Jurkat, Clone E6-1 (cell line): ENCODE measurements at regions not wholly inside any gene's neighbourhood (a gene's known extent, or its start where the extent isn't known, plus 50 kb on each side); places are given as distances from the start of the nearest gene placed in this dataset.
"Not testable (repeated sequence)": the region's sequence is repeated elsewhere in the genome, so short reads cannot be mapped to it uniquely, and the experiment has no call there.

Experiments used
- DNase-seq: peaks from one replicate; pipeline ENCODE4 v3.0.0-alpha.2; 2011; ENCODE audit warnings: low read depth, low spot score
- H3K4me3 ChIP-seq: 2 replicates; pipeline ENCODE4 v1.5.1; 2011; ENCODE audit warnings: mild to moderate bottlenecking, low read length, control low read depth, moderate library complexity

DNA sequence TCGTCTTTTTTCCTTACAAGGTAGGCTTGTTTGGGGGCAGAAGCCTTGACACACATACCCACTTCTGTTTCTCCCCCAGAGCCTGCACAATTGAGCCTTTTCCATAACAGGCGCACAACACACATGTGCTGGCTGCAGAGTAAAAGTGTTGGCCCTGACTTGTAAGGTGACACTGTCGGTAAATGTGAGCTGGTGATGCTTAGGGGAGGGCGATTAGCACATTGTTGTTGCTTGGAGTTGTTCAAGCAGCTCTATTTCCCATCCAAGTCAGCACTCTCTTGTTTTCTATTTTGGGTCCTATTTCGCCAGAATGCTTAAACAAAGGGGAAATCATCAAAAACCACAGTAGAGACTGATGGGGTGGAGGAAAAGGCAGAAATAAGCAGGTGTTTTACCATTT lies 51.9 kb upstream of the PTPRJ start:
- no peak for DNase-seq
- no peak overlapping the region for H3K4me3 ChIP-seq

DNA sequence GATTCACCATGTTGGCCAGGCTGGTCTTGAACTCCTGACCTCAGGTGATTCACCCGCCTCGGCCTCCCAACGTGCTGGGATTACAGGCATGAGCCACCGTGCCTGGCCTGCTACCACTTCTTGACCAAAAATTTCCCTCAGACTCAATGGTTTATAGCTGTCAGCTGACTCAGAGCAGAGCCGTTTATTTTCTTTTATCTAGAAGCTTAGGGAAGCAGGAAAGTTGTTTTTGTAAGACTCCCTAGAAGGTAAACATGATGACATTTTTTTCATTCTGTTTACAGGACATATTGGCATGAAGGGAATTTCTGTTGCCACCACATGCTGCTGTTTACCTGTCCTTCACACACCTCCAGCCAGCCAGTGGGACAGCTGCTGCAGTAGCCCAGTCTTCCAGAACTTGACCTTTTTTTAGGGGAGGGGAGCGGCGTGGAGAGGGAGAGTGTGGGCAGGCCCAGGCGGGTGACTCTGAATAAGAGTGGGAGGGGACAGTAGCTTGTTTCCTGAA lies 56.1 kb upstream of the PTPRJ start:
- DNase-seq: no peak
- H3K4me3 ChIP-seq: no peak overlapping the region

DNA sequence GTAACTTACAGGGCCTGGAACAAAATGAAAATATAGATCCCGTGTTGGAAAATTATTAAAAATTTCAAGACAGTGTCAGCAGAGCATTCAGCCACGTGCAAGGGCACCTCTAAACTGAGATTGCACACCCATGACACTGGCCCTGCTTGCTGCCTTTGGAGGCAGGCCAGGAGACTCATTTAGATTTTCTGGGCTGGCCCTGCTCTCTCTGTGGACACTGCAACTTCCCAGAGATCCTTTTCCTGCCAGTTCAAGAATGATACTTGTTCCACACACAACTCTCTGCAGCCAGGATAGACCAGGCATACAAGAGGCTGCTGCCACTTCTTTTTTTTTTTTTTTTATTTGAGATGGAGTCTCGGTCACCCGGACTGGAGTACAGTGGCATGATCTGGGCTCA lies 56.7 kb upstream of the PTPRJ start:
- no peak for DNase-seq

GRCh38 chr11:47921080-47921555 lies 59.2 kb upstream of the PTPRJ start:
- not testable (repeated sequence) for DNase-seq, H3K4me3 ChIP-seq

More for the DNA sequence above, 56.7 kb upstream of the PTPRJ start:
- no peak overlapping the region for H3K4me3 ChIP-seq

DNA sequence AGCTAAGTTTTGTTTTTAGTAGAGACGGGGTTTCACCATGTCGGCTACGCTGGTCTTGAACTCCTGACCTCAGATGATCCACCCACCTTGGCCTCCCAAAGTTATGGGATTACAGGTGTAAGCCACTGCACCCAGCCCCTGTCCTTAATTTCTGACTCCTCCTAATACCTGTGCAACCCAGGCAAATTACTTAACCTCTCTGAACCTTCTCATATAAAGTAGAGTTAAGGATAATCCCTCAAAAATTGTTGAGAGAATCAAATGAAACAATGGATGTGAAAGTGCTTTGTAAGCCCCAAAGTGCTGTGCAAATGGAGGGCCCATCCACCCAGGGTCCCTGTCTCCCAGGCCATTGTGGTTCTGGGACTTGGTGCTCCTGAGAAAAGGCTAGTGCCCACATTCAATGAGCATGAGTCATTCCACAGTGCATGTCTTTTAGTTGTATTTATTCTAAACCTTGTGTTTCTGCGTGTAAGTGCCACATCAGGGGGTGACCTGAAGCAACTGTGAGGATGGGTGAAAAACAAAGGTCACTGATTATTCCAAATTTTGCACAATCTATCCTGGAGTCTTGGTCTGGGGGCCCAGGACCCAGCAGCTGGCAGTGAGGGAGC lies 61.4 kb upstream of the PTPRJ start:
- no peak for DNase-seq
- no peak overlapping the region for H3K4me3 ChIP-seq

- no peak for DNase-seq
- H3K4me3 ChIP-seq: peak overlapping the region; percentile 9
These were observed 62.0 kb upstream of the PTPRJ start for GRCh38 chr11:47918370-47918690.

DNA sequence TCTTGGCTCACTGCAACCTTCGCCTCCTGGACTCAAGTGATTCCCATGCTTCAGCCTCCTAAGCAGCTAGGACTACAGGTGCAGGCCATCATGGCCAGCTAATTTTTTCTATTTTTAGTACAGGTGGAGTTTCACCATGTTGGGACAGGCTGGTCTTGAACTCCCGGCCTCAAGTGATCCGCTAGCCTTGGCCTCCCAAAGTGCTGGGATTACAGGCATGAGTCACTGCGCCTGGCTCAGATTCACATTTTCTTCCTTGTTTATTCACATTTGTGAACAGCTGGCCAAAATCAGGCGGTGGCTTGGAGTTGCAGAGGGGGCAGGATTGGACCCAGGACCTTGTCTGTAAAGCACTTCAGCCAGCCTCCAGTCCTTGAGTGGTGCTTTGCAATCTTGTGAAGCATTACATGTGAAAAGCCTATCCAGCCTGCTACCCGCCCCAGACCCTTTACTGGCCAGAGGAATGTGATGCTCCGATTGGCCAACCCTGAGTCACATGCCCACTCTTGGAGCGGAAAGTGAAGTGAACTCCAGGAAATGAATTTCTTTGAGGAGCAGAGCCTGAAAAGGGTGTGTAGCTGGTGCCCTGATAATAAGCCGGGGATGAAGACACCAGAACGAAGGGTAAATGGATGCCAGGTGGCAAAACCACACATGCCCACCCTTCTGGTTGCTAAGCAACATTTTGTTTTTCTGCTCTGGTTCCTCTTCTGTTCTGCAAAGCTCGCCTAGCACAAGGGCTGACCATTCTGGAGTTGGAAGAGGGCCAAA lies 62.6 kb upstream of the PTPRJ start:
- peak overlapping the region; percentile 9 for H3K4me3 ChIP-seq
- DNase-seq: peak; percentile 84

DNA sequence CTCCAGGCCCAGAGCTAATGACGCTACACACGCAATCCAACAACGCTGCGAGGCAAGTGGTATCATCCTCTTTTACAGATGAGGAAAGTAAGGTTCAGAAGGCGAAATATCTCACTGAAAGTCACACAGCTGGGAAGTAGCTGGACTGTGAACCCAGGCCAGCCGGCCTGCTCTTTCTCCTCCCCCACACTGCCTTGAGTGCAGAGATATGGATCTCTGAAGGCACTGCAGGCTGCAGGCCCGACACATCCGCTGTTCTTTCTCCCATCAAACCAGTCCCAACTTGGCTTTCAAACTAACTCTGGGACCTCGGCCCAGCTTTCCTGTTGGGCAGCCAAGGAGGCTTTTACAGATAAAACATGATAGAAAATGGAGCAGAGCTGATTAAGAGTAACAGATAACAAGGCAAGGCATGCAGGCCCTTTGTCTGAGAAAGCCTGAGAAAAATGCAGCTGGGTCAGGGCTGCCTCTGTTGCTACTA lies 64.0 kb upstream of the PTPRJ start:
- DNase-seq: no peak
- H3K4me3 ChIP-seq: no peak overlapping the region

- no peak overlapping the region for H3K4me3 ChIP-seq
- no peak for DNase-seq
These were observed 64.6 kb upstream of the PTPRJ start for GRCh38 chr11:47915783-47916182.

- H3K4me3 ChIP-seq: no peak overlapping the region
- no peak for DNase-seq
These were observed 65.0 kb upstream of the PTPRJ start for GRCh38 chr11:47915374-47915773.

DNA sequence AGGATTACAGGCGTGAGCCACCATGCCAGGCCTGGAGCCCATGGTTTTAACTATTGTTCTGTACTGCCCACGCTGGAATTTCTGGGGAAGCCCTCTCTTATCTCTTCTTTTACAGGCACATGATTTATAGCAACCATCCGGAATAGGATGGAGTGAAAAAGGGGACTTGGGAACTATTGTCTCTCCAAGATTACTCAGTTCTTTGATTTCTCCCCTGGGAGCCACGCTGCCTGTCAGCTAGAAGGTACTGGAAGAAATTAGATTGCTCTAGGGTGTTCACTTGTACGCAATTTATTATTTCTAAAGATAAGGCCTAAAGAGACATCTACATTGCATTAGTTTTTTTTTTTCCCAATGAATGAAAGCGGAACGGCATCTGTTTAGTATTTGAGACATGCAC lies 65.6 kb upstream of the PTPRJ start:
- no peak for DNase-seq
- H3K4me3 ChIP-seq: no peak overlapping the region

- no peak overlapping the region for H3K4me3 ChIP-seq
- no peak for DNase-seq
These were observed 65.5 kb upstream of the NUP160 start for GRCh38 chr11:47913529-47914244.

GRCh38 chr11:47912843-47913437 lies 64.8 kb upstream of the NUP160 start:
- H3K4me3 ChIP-seq: no peak overlapping the region
- DNase-seq: no peak

GRCh38 chr11:47911149-47911548 lies 63.0 kb upstream of the NUP160 start:
- no peak for DNase-seq
- H3K4me3 ChIP-seq: no peak overlapping the region

DNA sequence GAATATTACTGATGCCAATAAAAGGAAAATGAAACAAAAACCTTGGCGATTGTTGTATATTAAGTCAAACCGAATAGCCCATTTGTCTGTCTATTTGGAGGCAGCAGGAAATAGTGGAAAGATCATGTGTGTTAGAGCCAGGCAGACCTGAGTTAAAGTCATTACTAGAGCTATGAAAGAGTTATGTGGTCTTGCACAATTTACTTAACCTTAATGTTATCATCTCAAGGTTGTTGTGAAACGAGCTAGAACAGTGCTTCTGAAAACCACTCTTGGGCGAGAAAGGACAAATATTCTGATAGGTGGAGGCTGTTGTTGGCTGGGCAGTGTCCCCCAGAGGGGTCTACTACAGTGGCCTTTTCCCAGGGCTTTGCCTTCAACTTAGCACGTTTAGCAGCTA lies 60.0 kb upstream of the NUP160 start:
- no peak for DNase-seq
- no peak overlapping the region for H3K4me3 ChIP-seq

DNA sequence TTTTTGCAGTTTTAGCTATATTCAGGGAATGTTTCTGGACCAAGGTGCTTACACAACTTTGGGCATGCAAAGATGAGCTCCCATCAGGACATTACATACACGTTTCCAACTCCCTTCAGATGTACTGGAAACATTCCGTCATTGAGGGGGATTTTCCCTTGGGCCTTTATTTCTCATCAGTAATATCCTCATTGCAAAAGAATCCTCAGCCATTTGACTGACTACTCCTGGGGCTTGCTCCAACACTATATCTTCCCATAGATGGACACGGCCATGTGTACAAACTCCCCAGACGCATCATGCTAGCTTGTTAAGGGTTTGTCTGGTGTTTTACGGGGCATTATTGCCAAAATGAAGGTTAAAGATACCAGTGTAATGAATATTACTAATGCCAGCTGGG lies 59.3 kb upstream of the NUP160 start:
- DNase-seq: no peak

DNA sequence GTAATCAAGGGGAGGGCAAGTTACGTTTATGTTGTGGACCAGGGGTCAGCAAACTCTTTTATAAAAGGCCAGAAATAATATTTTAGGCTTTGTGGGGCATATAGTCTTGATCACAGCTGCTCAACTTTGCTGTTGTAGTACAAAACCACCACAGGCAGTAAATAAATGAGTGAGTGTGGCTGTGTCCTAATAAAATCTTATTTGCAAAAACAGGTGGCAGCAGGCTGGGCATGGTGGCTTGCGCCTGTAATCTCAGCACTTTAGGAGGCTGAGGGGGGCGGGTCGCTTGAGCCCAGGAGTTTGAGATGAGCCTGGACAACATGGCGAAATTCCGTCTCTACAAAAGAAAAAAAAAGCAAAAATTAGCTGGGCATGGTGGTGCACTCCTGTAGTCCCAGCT lies 57.9 kb upstream of the NUP160 start:
- no peak overlapping the region for H3K4me3 ChIP-seq
- DNase-seq: no peak

More for the DNA sequence above, 59.3 kb upstream of the NUP160 start:
- H3K4me3 ChIP-seq: no peak overlapping the region

- no peak overlapping the region for H3K4me3 ChIP-seq
- DNase-seq: no peak
These were observed 57.4 kb upstream of the NUP160 start for GRCh38 chr11:47905358-47906059.

DNA sequence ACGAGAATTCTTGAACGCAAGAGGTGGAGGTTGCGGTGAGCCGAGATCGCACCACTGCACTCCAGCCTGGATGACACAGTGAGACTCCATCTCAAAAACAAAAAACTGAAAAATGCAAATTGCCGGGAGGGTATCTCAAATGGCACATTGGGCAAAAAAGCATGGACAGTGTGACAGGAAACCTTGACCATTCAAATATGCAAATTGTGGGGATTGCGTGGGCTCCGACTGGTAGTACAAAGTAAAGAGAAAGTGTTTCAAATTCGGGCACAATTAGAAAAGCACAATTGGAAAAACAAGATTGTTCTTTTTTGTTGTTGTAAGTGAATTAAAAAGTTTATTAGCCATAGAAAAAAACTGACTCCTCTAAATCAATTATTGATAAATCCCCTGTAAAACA lies 56.7 kb upstream of the NUP160 start:
- no peak for DNase-seq
- no peak overlapping the region for H3K4me3 ChIP-seq
